Activated CD8-positive, alpha-beta memory T cell treated with anti-CD3 and anti-CD28 coated beads, Interleukin-2, amount 10 ng/mL, durations not matched to agents 7 days and 5 days (primary cell): ENCODE measurements at regions not wholly inside any gene's neighbourhood (a gene's known extent, or its start where the extent isn't known, plus 50 kb on each side); places are given as distances from the start of the nearest gene placed in this dataset.
"Not testable (repeated sequence)": the region's sequence is repeated elsewhere in the genome, so short reads cannot be mapped to it uniquely, and the experiment has no call there.

ENCODE experiments used
- ATAC-seq: fragments of 150-1000 bp; cut with Tn5 transposase; one replicate; pipeline ENCODE4 v1.10.0; 2021; ENCODE audit warnings: moderate library complexity
- CTCF ChIA-PET: fragments of 350-600 bp; sonication (Branson Sonifier 250); formaldehyde crosslinking; loops from one replicate; lab custom pipeline; 2021; ENCODE audit warnings: antibody characterized with exemption; lab: Charles Lee
- DNase-seq: peaks from one replicate; pipeline ENCODE4 v3.0.0-alpha.2; 2020
- H3K27ac Mint-ChIP-seq: one replicate; pipeline ENCODE4 v1.8.0; 2021; ENCODE audit warnings: mild to moderate bottlenecking, mixed read lengths
- H3K27me3 Mint-ChIP-seq: one replicate; pipeline ENCODE4 v1.8.0; 2021; ENCODE audit warnings: mixed read lengths
- H3K36me3 Mint-ChIP-seq: one replicate; pipeline ENCODE4 v1.8.0; 2021; ENCODE audit warnings: mild to moderate bottlenecking, mixed read lengths
- H3K4me1 Mint-ChIP-seq: one replicate; pipeline ENCODE4 v1.8.0; 2021; ENCODE audit warnings: mixed read lengths
- H3K4me3 Mint-ChIP-seq: one replicate; pipeline ENCODE4 v1.8.0; 2021; ENCODE audit warnings: mild to moderate bottlenecking, moderate library complexity, mixed read lengths
- H3K9me3 Mint-ChIP-seq: one replicate; pipeline ENCODE4 v1.8.0; 2022; ENCODE audit warnings: low read depth, mixed read lengths

DNA sequence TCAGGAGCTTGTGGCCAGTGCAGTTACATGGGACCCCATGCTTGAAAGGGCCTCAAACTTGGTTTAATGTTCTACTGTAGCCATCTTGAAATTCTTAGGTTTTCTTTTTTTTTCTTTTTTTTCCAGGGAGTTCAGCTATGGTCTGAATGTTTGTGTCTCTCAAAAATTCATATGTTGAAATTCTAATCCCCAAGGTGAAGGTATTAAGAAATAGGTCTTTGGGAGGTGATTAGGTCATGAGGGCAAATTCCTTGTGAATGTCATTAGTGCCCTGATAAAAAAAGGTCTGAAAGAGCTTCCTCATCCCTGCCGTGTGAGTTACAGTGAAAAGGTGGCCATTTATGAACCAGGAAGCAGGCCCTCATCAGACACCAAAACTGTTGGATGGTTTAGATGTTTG is 324.1 kb downstream of the C12orf75 start:
- ATAC-seq: no peak
- Mint-ChIP-seq H3K27ac (no peak overlapping the region), H3K9me3 (peaks cover 2% of the 10 kb centered on the region), H3K27me3 (no peaks in the 10 kb centered on the region), H3K4me3 (no peak overlapping the region), H3K36me3 (no peaks in the 10 kb centered on the region), H3K4me1 (no peaks in the 10 kb centered on the region)
- CTCF ChIA-PET: no interaction called here
- no peak for DNase-seq

DNA sequence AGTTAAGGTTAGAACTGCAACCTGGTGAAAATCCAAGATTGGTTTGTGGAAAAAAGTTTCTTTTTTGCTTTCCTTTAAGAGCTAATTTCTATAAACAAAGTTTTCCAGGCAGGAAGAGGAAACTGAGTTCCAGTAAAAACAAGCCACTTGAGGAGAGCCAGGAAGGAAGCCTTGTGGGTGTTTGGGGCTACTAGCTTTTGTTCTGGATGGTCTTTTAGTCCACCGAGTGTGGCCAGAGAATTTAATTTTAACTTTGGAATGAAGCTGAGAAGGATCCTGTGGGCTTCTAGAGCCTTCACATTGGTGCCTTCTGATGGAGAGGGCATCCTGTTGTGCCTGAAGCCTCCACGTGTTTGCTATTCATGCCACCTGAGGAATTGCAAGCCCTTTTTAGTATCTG is 327.9 kb downstream of the C12orf75 start:
- DNase-seq: no peak
- H3K27me3 Mint-ChIP-seq: no peaks in the 10 kb centered on the region
- no peak overlapping the region for H3K4me3 Mint-ChIP-seq
- CTCF ChIA-PET: no interaction called here
- H3K27ac Mint-ChIP-seq: no peak overlapping the region
- ATAC-seq: no peak
- H3K9me3 Mint-ChIP-seq: no peaks in the 10 kb centered on the region
- H3K4me1 Mint-ChIP-seq: no peaks in the 10 kb centered on the region
- H3K36me3 Mint-ChIP-seq: no peaks in the 10 kb centered on the region

DNA sequence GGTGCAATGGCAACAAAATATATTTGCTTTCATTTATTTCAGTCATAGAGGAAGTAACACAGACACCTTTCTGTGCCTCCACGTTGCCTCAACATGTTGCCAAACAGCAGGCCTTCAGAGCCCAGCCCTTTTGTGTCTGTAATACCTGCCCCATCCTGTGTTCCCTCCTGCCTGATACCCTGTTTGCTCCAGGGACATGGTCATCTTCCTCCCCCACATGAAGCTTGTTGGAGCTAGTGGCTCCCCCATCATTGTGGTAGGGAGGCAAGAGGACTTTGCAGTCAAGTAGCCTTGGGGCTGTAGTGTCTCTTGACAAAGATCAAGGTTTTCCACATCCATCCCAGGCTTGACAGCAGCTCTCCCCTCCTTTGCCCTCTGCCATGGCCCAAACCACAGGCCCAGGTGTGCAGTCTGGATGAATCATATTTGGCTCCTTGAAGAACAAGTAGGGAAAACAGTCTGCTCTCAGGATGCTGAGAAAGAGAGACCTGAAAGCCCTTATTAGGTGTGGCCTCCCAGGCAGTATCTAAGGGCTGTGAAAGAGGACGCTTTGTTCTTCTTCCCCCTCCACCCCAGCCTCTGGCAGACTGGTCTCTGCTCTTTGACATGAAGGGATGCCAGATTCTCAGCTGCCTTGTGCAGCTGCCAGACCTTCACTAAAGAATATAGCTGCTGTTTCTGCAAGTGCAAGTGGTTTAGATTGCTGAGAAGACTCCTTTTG is 329.0 kb downstream of the C12orf75 start:
- no peak overlapping the region for H3K4me3 Mint-ChIP-seq
- CTCF ChIA-PET: no interaction called here
- ATAC-seq: no peak
- DNase-seq: no peak
- no peaks in the 10 kb centered on the region for H3K4me1 Mint-ChIP-seq
- no peaks in the 10 kb centered on the region for H3K36me3 Mint-ChIP-seq
- no peaks in the 10 kb centered on the region for H3K9me3 Mint-ChIP-seq
- H3K27ac Mint-ChIP-seq: no peak overlapping the region
- no peaks in the 10 kb centered on the region for H3K27me3 Mint-ChIP-seq

DNA sequence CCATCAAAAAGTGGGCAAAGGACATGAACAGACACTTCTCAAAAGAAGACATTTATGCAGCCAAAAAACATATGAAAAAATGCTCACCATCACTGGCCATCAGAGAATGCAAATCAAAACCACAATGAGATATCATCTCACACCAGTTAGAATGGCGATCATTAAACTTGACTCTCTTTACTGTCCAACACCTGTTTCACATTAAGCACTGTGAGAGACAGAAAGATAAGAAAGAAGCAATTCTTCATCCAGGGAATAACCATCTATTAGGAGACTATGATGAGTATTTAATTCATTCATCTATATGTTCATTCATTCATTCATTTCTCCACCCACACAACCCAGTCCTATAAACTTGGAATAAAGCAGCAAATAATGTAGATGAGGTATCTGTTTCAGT is 334.3 kb downstream of the C12orf75 start:
- DNase-seq, CTCF ChIA-PET, H3K4me1 Mint-ChIP-seq, ATAC-seq, H3K4me3 Mint-ChIP-seq, H3K27me3 Mint-ChIP-seq, H3K36me3 Mint-ChIP-seq, H3K9me3 Mint-ChIP-seq, H3K27ac Mint-ChIP-seq: not testable (repeated sequence)

DNA sequence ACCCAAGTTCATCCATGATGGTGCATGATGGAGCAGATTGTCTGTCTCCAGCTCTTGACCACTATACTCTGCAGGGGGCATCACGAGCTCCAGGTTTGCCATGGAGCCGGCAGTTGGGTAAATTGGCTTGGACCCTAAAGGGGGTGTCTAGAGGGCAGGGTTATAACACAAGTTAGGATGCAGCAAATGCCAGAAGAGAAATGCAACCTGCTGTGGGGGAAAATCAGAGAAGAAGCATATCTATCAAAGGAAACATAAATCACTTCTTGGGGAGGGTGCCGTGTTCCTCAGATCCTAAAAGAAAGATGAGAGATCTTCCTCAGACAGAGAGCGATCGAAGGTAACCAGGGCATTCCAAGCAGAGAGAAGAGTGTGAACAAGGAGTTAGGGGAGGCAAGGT is 334.9 kb downstream of the C12orf75 start:
- no peaks in the 10 kb centered on the region for H3K27me3 Mint-ChIP-seq
- no peak overlapping the region for H3K27ac Mint-ChIP-seq
- DNase-seq: no peak
- H3K9me3 Mint-ChIP-seq: no peaks in the 10 kb centered on the region
- CTCF ChIA-PET: no interaction called here
- no peak for ATAC-seq
- H3K36me3 Mint-ChIP-seq: no peaks in the 10 kb centered on the region
- H3K4me3 Mint-ChIP-seq: no peak overlapping the region
- no peaks in the 10 kb centered on the region for H3K4me1 Mint-ChIP-seq

DNA sequence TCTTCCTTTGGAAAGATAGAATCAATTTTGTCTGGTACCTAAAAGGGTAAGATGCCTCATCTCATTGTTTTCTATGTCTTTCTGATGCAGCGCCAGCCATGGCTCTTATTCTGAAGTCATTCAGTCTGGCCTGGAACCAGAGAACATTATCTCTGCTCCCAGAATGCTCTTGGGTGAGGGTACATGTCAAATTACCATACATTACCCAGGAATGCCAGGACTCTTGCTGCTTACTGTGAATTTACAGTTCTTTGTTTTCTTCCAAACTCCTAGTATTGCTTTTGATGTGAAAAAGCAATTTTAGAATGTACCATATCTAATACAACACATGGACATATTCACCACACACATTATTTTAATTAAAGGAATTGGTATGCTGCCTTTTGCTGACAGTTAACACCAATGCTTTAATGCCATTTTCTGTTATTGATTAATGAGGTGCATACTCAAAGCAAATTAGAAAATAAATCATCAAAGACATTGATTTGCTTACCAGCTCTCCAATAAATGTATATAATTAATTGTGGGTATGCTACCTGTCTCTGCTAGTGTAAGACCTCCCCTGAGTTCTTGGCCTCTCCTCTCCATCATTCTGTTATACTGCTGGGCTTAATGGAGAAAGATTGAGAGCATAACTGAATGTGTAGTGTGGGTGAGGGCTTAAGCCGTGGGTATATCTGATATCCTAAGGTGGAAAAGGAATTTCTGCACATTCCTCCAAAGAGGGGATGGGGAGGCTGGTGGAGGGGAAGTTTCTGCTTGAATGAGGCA is 337.7 kb downstream of the C12orf75 start:
- CTCF ChIA-PET: no interaction called here
- Mint-ChIP-seq H3K27ac (no peak overlapping the region), H3K4me1 (no peaks in the 10 kb centered on the region), H3K36me3 (no peaks in the 10 kb centered on the region), H3K4me3 (no peak overlapping the region), H3K27me3 (no peaks in the 10 kb centered on the region), H3K9me3 (no peaks in the 10 kb centered on the region)
- no peak for ATAC-seq
- no peak for DNase-seq

DNA sequence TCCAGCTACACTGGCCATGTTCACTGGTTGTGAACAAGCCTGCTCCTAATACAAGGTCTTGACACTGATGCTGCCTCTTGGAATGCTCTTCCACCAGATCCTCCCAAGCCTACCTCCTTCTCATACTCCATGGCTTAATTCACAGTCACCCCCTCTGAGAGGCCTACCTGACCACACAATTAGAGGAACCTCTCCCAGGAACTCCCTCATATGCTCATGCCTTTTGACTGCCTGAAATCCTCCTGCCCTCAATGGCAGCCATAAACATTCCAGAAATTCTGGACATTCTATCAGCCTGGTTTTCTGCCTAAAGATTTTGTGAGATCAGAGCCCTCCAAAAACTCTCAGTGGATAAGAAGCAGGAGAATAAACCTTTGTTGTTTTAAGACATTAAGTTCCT is 340.2 kb downstream of the C12orf75 start:
- no peaks in the 10 kb centered on the region for H3K27me3 Mint-ChIP-seq
- DNase-seq (no peak), ATAC-seq (no peak)
- no peaks in the 10 kb centered on the region for H3K4me1 Mint-ChIP-seq
- H3K27ac Mint-ChIP-seq: no peak overlapping the region
- no peaks in the 10 kb centered on the region for H3K36me3 Mint-ChIP-seq
- H3K4me3 Mint-ChIP-seq: no peak overlapping the region
- CTCF ChIA-PET: no interaction called here
- H3K9me3 Mint-ChIP-seq: no peaks in the 10 kb centered on the region

DNA sequence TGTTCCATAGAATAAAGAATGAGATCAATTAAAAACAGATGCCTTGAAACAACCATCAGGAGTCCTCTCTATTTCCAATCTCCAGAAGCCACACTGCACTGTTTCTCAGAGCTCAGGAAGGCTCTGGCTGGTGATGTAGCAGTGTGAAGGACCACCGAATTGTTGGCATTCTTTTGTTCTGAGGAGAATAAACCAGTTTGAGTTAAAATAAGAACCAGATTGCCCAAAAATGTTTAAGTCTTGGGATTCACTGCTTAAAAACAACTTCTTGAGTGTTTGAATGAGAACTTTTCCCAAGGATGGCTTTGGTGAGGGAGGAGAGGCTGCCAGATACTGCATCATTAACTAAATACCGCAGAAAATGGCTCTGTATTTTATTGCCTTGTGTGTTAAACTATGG is 341.2 kb downstream of the C12orf75 start:
- H3K9me3 Mint-ChIP-seq: no peaks in the 10 kb centered on the region
- no peak overlapping the region for H3K27ac Mint-ChIP-seq
- H3K4me3 Mint-ChIP-seq: no peak overlapping the region
- H3K4me1 Mint-ChIP-seq: no peaks in the 10 kb centered on the region
- no peak for DNase-seq
- H3K36me3 Mint-ChIP-seq: no peaks in the 10 kb centered on the region
- no peaks in the 10 kb centered on the region for H3K27me3 Mint-ChIP-seq
- CTCF ChIA-PET: no interaction called here
- ATAC-seq: no peak

DNA sequence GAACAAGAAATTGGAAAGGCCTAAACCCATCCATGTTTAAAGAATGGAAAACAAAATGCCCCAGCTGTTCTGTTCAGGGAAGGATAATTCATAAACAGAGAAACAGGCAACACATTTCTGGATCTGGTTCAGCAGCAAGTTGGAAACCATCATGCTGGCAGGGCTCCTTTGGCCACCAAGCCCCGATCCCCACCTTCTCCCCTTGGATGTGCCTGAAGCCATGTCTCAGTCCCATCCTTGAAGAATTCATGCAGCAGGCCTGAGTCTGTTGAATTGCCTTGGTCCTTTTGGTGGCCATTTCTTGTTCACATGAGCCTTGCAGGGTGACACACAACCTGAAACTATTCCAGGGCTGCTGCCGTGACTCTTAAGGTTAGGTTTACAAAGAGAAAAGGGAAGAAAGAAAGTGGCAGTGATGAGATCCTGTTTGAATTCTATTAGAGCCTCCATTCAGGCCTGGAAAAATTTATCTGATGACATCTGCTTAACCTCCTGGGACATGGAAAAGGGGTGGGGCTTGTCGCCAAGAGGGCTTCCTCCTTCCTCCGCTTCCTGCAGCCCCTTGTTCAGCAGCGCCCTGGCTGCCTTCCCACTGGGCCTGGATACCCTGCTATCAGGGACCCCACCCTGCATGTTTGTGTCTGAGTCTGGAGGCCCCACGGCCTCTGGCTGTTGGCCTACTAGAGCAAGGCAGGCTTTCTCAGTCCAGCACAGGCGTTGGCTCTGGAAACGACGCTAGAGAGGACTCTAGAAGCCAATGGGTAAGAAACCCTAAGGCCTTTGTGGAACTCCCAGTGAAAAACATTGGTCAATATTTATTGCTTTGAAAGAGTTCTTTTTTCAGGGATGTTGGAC is 341.9 kb downstream of the C12orf75 start:
- H3K27me3 Mint-ChIP-seq: no peaks in the 10 kb centered on the region
- no peak overlapping the region for H3K4me3 Mint-ChIP-seq
- H3K4me1 Mint-ChIP-seq: no peaks in the 10 kb centered on the region
- CTCF ChIA-PET: no interaction called here
- H3K9me3 Mint-ChIP-seq: no peaks in the 10 kb centered on the region
- H3K27ac Mint-ChIP-seq: no peak overlapping the region
- DNase-seq (no peak), ATAC-seq (no peak)
- H3K36me3 Mint-ChIP-seq: no peaks in the 10 kb centered on the region

DNA sequence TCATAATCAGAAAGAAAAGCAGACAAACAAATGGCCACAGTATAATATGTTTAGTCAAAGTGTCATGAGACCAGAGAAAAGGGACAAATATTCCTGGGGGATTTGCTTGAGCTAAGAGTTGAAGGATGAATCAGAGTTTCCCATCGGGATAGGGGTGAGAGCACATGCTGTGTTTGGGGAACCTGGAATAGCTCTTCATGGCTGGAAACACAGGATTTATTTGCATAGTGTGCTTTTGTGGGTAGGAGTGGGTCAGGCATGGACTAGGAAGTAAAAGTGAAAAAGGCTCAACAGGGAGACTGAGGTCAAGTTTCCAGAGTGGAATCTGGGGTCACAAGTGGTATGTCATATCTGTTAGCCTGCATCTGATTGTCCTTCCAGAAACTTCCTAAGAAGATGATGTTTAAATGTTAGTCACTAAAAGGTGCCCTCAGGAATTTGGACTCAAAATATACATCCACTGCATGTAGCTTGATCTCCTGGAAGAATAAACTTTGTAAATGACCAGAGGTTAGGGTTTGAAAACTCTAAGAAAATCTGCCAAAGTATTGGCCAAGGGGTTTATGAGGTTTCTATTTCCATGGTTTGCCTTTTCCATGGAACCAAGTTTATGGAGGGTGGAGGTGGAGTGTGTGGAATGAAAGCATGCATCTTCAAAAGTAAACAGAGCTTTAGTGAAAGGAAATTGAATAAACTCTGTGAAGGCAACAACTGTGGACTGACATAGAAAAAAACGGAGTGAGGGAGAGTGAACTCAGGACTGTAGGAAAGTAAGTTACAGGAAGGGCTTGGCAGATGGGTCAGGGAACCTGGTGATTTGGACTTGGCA is 344.6 kb downstream of the C12orf75 start:
- CTCF ChIA-PET: no interaction called here
- no peak overlapping the region for H3K4me3 Mint-ChIP-seq
- H3K4me1 Mint-ChIP-seq: no peaks in the 10 kb centered on the region
- no peak for DNase-seq
- no peaks in the 10 kb centered on the region for H3K9me3 Mint-ChIP-seq
- H3K27me3 Mint-ChIP-seq: no peaks in the 10 kb centered on the region
- no peak overlapping the region for H3K27ac Mint-ChIP-seq
- no peak for ATAC-seq
- no peaks in the 10 kb centered on the region for H3K36me3 Mint-ChIP-seq

DNA sequence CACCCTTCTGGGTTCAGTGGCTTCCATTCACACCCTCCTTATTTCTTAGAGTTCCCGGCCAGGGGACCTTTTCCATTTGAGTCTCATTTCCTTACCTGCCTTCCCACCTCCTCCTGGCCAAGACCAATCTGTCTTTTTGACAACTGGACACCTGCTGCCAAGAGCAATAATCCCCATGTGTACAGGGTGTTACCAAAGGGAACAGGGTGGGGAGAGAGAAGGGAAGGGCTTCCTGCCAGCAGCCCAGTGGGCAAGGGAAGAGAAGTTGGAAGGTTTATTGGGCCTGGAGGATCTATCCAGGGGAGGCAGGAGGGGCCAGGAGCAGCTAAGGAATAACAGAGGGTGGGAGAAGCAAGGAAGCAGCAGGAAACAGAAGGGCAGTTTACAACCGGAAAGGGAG is 346.2 kb downstream of the C12orf75 start:
- no peak for DNase-seq
- Mint-ChIP-seq H3K9me3 (no peaks in the 10 kb centered on the region), H3K4me1 (no peaks in the 10 kb centered on the region), H3K27me3 (no peaks in the 10 kb centered on the region), H3K4me3 (no peak overlapping the region), H3K27ac (no peak overlapping the region), H3K36me3 (no peaks in the 10 kb centered on the region)
- CTCF ChIA-PET: no interaction called here
- no peak for ATAC-seq

DNA sequence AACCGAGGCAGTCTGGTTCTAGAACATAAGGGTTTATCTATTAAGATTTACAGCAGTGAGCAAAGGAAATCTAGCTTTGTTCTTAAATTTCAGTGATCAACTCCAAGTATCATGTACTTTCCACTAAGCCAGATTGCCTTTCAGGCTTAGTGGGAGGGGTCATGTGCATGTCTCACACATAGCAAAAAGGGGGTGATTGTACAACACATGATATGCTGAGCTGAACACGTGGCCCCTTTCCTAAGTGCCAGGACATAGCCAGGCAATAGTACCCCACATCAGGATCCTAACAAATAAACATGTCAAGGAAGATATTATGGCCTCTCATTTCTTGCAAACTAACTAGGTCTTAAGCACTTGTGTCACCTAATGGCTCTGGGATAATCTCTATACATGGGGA is 347.2 kb downstream of the C12orf75 start:
- Mint-ChIP-seq H3K27ac (no peak overlapping the region), H3K36me3 (no peaks in the 10 kb centered on the region), H3K27me3 (no peaks in the 10 kb centered on the region), H3K9me3 (no peaks in the 10 kb centered on the region), H3K4me1 (no peaks in the 10 kb centered on the region), H3K4me3 (no peak overlapping the region)
- CTCF ChIA-PET: no interaction called here
- ATAC-seq (peak; percentile 36), DNase-seq (no peak)

DNA sequence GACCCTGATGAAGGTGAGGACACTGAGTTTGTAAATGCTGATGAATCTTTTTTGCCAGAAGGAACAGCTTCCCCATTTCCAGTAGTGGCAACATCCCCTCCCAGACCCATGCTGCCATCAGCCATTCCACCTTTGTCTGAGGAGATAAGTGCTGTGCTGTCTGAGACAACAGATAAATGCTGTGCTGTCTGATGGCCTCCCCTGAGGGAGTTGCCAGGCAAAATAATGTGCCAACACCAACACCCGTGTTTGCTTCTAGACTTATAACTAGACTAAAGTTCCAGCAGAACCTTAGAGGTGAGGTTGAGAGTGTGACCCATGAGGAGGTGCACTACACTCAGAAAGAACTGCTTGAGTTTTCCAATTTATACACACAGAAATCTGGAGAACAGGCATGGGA is 349.5 kb downstream of the C12orf75 start:
- no peaks in the 10 kb centered on the region for H3K36me3 Mint-ChIP-seq
- H3K4me3 Mint-ChIP-seq: no peak overlapping the region
- no peaks in the 10 kb centered on the region for H3K9me3 Mint-ChIP-seq
- no peaks in the 10 kb centered on the region for H3K27me3 Mint-ChIP-seq
- ATAC-seq: peak; percentile 16
- DNase-seq: no peak
- CTCF ChIA-PET: no interaction called here
- H3K27ac Mint-ChIP-seq: no peak overlapping the region
- no peaks in the 10 kb centered on the region for H3K4me1 Mint-ChIP-seq
